ENCODE measurements at regions not wholly inside any gene's neighbourhood (a gene's known extent, or its start where the extent isn't known, plus 50 kb on each side); places are given as distances from the start of the nearest gene placed in this dataset.

GRCh38 chr20:40774252-40774651 lies 85.2 kb upstream of the MAFB start:
- H3K9me3 Mint-ChIP-seq = no peaks in the 10 kb centered on the region
- H3K27me3 Mint-ChIP-seq (ENCODE audit: low read depth) = peaks cover 6% of the 10 kb centered on the region
- no peaks in the 10 kb centered on the region for H3K4me1 Mint-ChIP-seq (ENCODE audit: low read depth)
- ATAC-seq (replicated peaks in 1 of 2) (no peak), DNase-seq (no peak)
- H3K36me3 Mint-ChIP-seq (ENCODE audit: insufficient read depth in 2 of 2) = no peaks in the 10 kb centered on the region
- H3K4me3 Mint-ChIP-seq = no peak overlapping the region
- no peak overlapping the region for H3K27ac Mint-ChIP-seq

- Mint-ChIP-seq H3K4me3 (no peak overlapping the region), H3K4me1 (ENCODE audit: low read depth) (no peaks in the 10 kb centered on the region), H3K9me3 (no peaks in the 10 kb centered on the region), H3K27me3 (ENCODE audit: low read depth) (peaks cover 6% of the 10 kb centered on the region), H3K27ac (no peak overlapping the region), H3K36me3 (ENCODE audit: insufficient read depth in 2 of 2) (no peaks in the 10 kb centered on the region)
- DNase-seq (no peak), ATAC-seq (replicated peaks in 1 of 2) (no peak)
These were observed 86.6 kb upstream of the MAFB start for GRCh38 chr20:40775561-40776146.

- H3K36me3 Mint-ChIP-seq (ENCODE audit: insufficient read depth in 2 of 2) = no peaks in the 10 kb centered on the region
- ATAC-seq (replicated peaks in 1 of 2) = no peak
- H3K27me3 Mint-ChIP-seq (ENCODE audit: low read depth) = peaks cover 6% of the 10 kb centered on the region
- no peaks in the 10 kb centered on the region for H3K4me1 Mint-ChIP-seq (ENCODE audit: low read depth)
- no peak overlapping the region for H3K27ac Mint-ChIP-seq
- H3K4me3 Mint-ChIP-seq = no peak overlapping the region
- no peak for DNase-seq
- H3K9me3 Mint-ChIP-seq = no peaks in the 10 kb centered on the region
These were observed 87.7 kb upstream of the MAFB start for GRCh38 chr20:40776466-40777457.

- H3K36me3 Mint-ChIP-seq (ENCODE audit: insufficient read depth in 2 of 2) = no peaks in the 10 kb centered on the region
- no peaks in the 10 kb centered on the region for H3K9me3 Mint-ChIP-seq
- H3K4me1 Mint-ChIP-seq (ENCODE audit: low read depth) = no peaks in the 10 kb centered on the region
- H3K27me3 Mint-ChIP-seq (ENCODE audit: low read depth) = peaks cover 6% of the 10 kb centered on the region
- no peak overlapping the region for H3K4me3 Mint-ChIP-seq
- ATAC-seq (replicated peaks in 1 of 2) = no peak
- DNase-seq = no peak
- H3K27ac Mint-ChIP-seq = no peak overlapping the region
These were observed 88.6 kb upstream of the MAFB start for GRCh38 chr20:40777653-40778052.

GRCh38 chr20:40778894-40779496 lies 90.0 kb upstream of the MAFB start:
- no peak overlapping the region for H3K4me3 Mint-ChIP-seq
- ATAC-seq (replicated peaks in 1 of 2) (no peak), DNase-seq (no peak)

GRCh38 chr20:40781327-40782042 lies 92.4 kb upstream of the MAFB start:
- H3K36me3 Mint-ChIP-seq (ENCODE audit: insufficient read depth in 2 of 2) = no peaks in the 10 kb centered on the region
- no peak for ATAC-seq (replicated peaks in 1 of 2)
- no peak overlapping the region for H3K4me3 Mint-ChIP-seq
- H3K27ac Mint-ChIP-seq = no peak overlapping the region
- peaks cover 14% of the 10 kb centered on the region for H3K27me3 Mint-ChIP-seq (ENCODE audit: low read depth)
- no peak for DNase-seq
- peaks cover 2% of the 10 kb centered on the region in 2 donors for H3K9me3 Mint-ChIP-seq
- H3K4me1 Mint-ChIP-seq (ENCODE audit: low read depth) = no peaks in the 10 kb centered on the region

More at GRCh38 chr20:40778894-40779496, 90.0 kb upstream of the MAFB start:
- H3K4me1 Mint-ChIP-seq (ENCODE audit: low read depth) = no peaks in the 10 kb centered on the region
- no peaks in the 10 kb centered on the region for H3K36me3 Mint-ChIP-seq (ENCODE audit: insufficient read depth in 2 of 2)
- peaks cover 10% of the 10 kb centered on the region for H3K27me3 Mint-ChIP-seq (ENCODE audit: low read depth)
- H3K9me3 Mint-ChIP-seq = peaks cover 0 to 1% of the 10 kb centered on the region in 2 donors
- H3K27ac Mint-ChIP-seq = no peak overlapping the region

- ATAC-seq (replicated peaks in 1 of 2) (no peak), DNase-seq (no peak)
- peaks cover 14% of the 10 kb centered on the region for H3K27me3 Mint-ChIP-seq (ENCODE audit: low read depth)
- H3K4me1 Mint-ChIP-seq (ENCODE audit: low read depth) = no peaks in the 10 kb centered on the region
- no peaks in the 10 kb centered on the region for H3K36me3 Mint-ChIP-seq (ENCODE audit: insufficient read depth in 2 of 2)
- H3K4me3 Mint-ChIP-seq = no peak overlapping the region
- H3K27ac Mint-ChIP-seq = no peak overlapping the region
- peaks cover 2% of the 10 kb centered on the region in 2 donors for H3K9me3 Mint-ChIP-seq
These were observed 93.0 kb upstream of the MAFB start for GRCh38 chr20:40782043-40782368.

GRCh38 chr20:40785346-40785745 lies 96.3 kb upstream of the MAFB start:
- no peak overlapping the region for H3K27ac Mint-ChIP-seq
- DNase-seq (no peak), ATAC-seq (replicated peaks in 1 of 2) (no peak)
- peaks cover 15% of the 10 kb centered on the region for H3K27me3 Mint-ChIP-seq (ENCODE audit: low read depth)
- H3K36me3 Mint-ChIP-seq (ENCODE audit: insufficient read depth in 2 of 2) = no peaks in the 10 kb centered on the region
- H3K4me3 Mint-ChIP-seq = no peak overlapping the region
- no peaks in the 10 kb centered on the region for H3K4me1 Mint-ChIP-seq (ENCODE audit: low read depth)
- peaks cover 2 to 4% of the 10 kb centered on the region in 2 donors for H3K9me3 Mint-ChIP-seq

GRCh38 chr20:40786336-40786735 lies 97.3 kb upstream of the MAFB start:
- no peaks in the 10 kb centered on the region for H3K4me1 Mint-ChIP-seq (ENCODE audit: low read depth)
- H3K9me3 Mint-ChIP-seq = peaks cover 2 to 4% of the 10 kb centered on the region in 2 donors
- no peaks in the 10 kb centered on the region for H3K36me3 Mint-ChIP-seq (ENCODE audit: insufficient read depth in 2 of 2)
- H3K4me3 Mint-ChIP-seq = no peak overlapping the region
- ATAC-seq (replicated peaks in 1 of 2) = no peak
- H3K27me3 Mint-ChIP-seq (ENCODE audit: low read depth) = peaks cover 15% of the 10 kb centered on the region
- DNase-seq = no peak
- no peak overlapping the region for H3K27ac Mint-ChIP-seq

- H3K4me1 Mint-ChIP-seq (ENCODE audit: low read depth) = no peaks in the 10 kb centered on the region
- ATAC-seq (replicated peaks in 1 of 2) = no peak
- H3K4me3 Mint-ChIP-seq = no peak overlapping the region
- no peak for DNase-seq
- H3K36me3 Mint-ChIP-seq (ENCODE audit: insufficient read depth in 2 of 2) = no peaks in the 10 kb centered on the region
- H3K27me3 Mint-ChIP-seq (ENCODE audit: low read depth) = peaks cover 15% of the 10 kb centered on the region
- H3K27ac Mint-ChIP-seq = no peak overlapping the region
- peaks cover 2 to 4% of the 10 kb centered on the region in 2 donors for H3K9me3 Mint-ChIP-seq
These were observed 98.9 kb upstream of the MAFB start for GRCh38 chr20:40787941-40788340.

GRCh38 chr20:40797425-40797824 lies 108.4 kb upstream of the MAFB start:
- Mint-ChIP-seq H3K4me1 (ENCODE audit: low read depth) (no peaks in the 10 kb centered on the region), H3K4me3 (no peak overlapping the region), H3K36me3 (ENCODE audit: insufficient read depth in 2 of 2) (no peaks in the 10 kb centered on the region), H3K9me3 (no peaks in the 10 kb centered on the region), H3K27ac (no peak overlapping the region), H3K27me3 (ENCODE audit: low read depth) (peaks cover 7% of the 10 kb centered on the region)
- DNase-seq = no peak
- no peak for ATAC-seq (replicated peaks in 1 of 2)

- Mint-ChIP-seq H3K4me1 (ENCODE audit: low read depth) (no peaks in the 10 kb centered on the region), H3K9me3 (no peaks in the 10 kb centered on the region), H3K36me3 (ENCODE audit: insufficient read depth in 2 of 2) (no peaks in the 10 kb centered on the region), H3K4me3 (no peak overlapping the region), H3K27ac (no peak overlapping the region), H3K27me3 (ENCODE audit: low read depth) (peaks cover 7% of the 10 kb centered on the region)
- ATAC-seq (replicated peaks in 1 of 2) (no peak), DNase-seq (no peak)
These were observed 109.0 kb upstream of the MAFB start for GRCh38 chr20:40798066-40798465.

- H3K4me1 Mint-ChIP-seq (ENCODE audit: low read depth) = no peaks in the 10 kb centered on the region
- H3K9me3 Mint-ChIP-seq = no peaks in the 10 kb centered on the region
- H3K27me3 Mint-ChIP-seq (ENCODE audit: low read depth) = peaks cover 12% of the 10 kb centered on the region
- ATAC-seq (replicated peaks in 1 of 2) = no peak
- no peaks in the 10 kb centered on the region for H3K36me3 Mint-ChIP-seq (ENCODE audit: insufficient read depth in 2 of 2)
- no peak overlapping the region for H3K27ac Mint-ChIP-seq
- no peak for DNase-seq
- no peak overlapping the region for H3K4me3 Mint-ChIP-seq
These were observed 113.8 kb upstream of the MAFB start for GRCh38 chr20:40802886-40803285.

Data from activated T-cell treated with anti-CD3 and anti-CD28 coated beads, Interleukin-2, amount 50 U/mL, for 72 hours (primary cell).